AG10803 (cell line): ENCODE measurements at regions not wholly inside any gene's neighbourhood (a gene's known extent, or its start where the extent isn't known, plus 50 kb on each side); places are given as distances from the start of the nearest gene placed in this dataset.

Source experiments
- DNase-seq: peaks from one replicate; pipeline ENCODE4 v3.0.0; 2010; ENCODE audit warnings: low read depth
- H3K4me3 ChIP-seq: 2 replicates; pipeline ENCODE4 v1.5.1; 2011; ENCODE audit warnings: mild to moderate bottlenecking, low read length, control low read depth
- TF ChIP-seq, protein P1 (sequence below): conservative IDR thresholded peaks from 2 replicates; pipeline ENCODE4 v1.5.1; 2011; ENCODE audit warnings: mild to moderate bottlenecking, low read length, control low read depth, inconsistent platforms

DNA sequence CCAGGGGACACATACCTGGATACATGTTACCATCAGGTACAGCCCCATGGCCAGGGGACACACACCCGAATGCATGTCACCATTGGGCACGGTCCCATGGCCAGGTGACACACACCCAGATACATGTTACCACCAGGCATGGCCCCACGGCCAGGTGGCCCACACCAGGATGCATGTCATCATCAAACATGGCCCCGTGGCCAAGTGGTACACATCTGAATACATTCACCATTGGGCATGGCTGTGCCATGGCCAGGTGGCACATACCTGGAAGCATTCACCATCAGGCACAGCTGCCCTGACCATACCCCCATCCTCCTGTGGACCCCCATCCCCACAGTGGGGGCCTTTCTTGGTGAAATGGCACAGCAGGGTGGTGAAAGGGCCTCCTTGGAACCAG lies 97.6 kb downstream of the RBFOX3 start:
- H3K4me3 ChIP-seq: no peak overlapping the region
- TF ChIP-seq, protein P1, sequence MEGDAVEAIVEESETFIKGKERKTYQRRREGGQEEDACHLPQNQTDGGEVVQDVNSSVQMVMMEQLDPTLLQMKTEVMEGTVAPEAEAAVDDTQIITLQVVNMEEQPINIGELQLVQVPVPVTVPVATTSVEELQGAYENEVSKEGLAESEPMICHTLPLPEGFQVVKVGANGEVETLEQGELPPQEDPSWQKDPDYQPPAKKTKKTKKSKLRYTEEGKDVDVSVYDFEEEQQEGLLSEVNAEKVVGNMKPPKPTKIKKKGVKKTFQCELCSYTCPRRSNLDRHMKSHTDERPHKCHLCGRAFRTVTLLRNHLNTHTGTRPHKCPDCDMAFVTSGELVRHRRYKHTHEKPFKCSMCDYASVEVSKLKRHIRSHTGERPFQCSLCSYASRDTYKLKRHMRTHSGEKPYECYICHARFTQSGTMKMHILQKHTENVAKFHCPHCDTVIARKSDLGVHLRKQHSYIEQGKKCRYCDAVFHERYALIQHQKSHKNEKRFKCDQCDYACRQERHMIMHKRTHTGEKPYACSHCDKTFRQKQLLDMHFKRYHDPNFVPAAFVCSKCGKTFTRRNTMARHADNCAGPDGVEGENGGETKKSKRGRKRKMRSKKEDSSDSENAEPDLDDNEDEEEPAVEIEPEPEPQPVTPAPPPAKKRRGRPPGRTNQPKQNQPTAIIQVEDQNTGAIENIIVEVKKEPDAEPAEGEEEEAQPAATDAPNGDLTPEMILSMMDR: no peak
- DNase-seq: no peak

DNA sequence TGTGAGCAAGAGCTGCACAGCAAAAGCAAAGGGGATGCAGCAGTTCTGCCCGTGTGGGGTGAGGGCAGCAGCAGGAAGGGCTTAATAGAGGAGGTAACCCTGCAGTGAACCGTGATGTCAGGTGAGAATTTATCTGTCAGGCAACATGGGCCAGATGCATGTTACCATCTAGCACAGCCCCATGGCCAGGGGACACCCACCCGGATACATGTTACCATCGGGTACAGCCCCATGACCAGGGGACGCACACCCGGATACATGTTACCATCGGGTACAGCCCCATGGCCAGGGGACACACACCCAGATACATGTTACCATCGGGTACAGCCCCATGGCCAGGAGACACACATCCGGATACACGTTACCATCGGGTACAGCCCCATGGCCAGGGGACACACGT lies 99.4 kb downstream of the RBFOX3 start:
- TF ChIP-seq, protein P1: no peak
- no peak overlapping the region for H3K4me3 ChIP-seq
- no peak for DNase-seq

DNA sequence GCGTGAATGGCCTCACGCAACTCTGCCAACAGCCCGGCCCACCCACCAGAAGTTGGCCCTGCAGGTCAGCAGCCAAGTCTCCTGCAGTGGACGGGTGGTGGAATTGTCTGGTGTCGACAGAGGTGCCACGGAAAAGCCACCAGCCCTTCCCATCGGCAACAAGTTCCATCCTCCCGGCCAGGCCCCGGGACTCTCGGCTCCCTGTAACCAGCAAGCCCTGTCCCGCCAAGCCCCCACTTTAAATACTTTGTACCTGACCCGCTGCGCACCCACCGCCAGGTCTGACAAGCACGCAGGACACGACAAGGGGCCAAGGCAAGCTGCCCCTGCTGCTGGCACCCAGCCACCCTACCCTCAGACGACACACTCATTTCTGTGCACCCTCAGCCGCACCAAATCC lies 100.8 kb downstream of the RBFOX3 start:
- TF ChIP-seq, protein P1: no peak
- DNase-seq: no peak
- no peak overlapping the region for H3K4me3 ChIP-seq

DNA sequence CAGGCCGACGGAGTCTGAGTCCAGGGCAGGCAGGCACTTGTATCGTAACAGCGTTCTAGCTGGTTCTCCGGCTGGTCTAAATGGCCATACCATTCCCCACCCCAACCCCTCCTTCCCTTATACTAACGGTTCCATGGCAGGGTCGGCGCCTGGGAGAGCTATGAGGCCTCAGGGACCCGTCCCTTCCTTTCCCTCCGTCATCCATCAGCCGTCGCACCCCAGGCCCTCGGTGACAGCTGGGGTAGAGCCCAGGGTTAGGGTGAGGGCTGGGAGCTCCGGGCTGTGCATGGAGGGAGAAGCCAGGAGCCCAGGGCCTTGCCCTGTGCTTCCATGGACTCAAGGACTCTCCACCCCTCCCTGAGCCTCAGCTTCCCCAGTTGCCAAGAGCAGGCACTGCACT lies 101.4 kb downstream of the RBFOX3 start:
- DNase-seq: no peak
- H3K4me3 ChIP-seq: no peak overlapping the region
- TF ChIP-seq, protein P1: no peak

DNA sequence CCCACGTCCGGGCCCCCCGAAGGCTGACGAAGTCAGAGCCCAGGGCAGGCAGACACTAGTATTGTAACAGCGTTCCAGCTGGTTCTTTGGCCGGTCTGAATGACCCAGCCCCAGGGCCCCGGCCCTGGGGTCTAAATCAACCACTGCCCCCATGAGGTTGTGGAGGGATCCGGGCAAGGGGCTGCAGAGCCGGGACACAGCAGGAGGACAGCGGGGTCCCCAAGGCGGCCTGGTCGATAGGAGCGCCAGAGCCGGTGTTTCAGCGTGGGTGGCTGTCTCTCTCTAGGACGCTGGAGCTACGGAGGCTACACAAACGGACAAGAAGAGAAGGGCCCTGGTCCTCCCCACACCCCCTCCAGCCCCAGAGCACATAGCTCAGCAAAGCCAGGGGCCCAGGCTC lies 101.8 kb downstream of the RBFOX3 start:
- DNase-seq: no peak
- TF ChIP-seq, protein P1: no peak
- H3K4me3 ChIP-seq: no peak overlapping the region

DNA sequence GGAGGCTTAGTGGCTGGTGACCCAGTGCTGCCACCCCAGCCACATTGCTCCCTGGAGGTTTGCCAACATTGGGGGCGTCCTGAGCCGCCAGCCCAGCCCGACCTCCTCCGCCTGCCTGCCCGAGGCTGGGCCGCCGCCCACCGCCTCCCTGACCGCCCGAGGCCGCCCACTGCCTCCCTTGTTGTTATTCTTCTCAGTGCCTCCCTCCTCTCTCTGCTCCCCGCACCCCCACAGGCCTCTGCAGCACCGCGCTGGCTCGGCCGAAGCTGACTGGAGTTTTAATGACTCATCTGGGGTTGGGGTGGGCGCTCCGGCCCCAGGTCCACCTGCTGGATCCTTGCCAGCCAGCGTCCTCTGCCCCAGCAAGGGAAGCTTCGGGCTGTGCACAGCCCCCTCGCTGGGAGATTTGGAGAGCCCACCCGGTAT lies 102.5 kb downstream of the RBFOX3 start:
- no peak for DNase-seq
- H3K4me3 ChIP-seq: no peak overlapping the region
- TF ChIP-seq, protein P1: no peak

DNA sequence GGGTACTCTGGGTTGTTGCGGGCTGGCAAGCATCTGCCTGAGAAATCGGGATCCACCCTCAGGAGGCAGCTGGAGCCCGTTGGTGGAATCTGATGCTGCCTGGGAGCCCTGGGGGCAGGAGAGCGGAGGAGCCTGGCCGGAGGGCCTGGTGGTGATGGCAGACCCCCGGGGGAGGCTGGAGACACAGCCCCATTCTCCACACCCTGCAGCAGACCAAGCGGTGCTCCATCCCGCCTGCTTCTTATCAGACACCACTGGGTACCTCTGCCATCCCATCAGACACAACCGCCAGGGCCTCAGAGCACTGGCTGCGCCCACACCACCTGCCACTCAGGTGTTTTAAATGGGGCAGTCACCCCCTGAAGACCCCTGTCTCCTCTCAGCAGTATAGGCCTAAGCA lies 103.9 kb downstream of the RBFOX3 start:
- TF ChIP-seq, protein P1: no peak
- no peak overlapping the region for H3K4me3 ChIP-seq
- no peak for DNase-seq
